ENCODE measurements at regions not wholly inside any gene's neighbourhood (a gene's known extent, or its start where the extent isn't known, plus 50 kb on each side); places are given as distances from the start of the nearest gene placed in this dataset.

- Mint-ChIP-seq H3K4me3 (no peak overlapping the region), H3K27me3 (ENCODE audit: insufficient read depth, low read depth, poor library complexity) (no peaks in the 10 kb centered on the region), H3K36me3 (ENCODE audit: low read depth) (no peaks in the 10 kb centered on the region), H3K4me1 (no peaks in the 10 kb centered on the region), H3K27ac (no peak overlapping the region), H3K9me3 (no peaks in the 10 kb centered on the region)
- Histone ChIP-seq H3K79me2 (replicated peaks; ENCODE audit: insufficient read depth) (no peaks in the 10 kb centered on the region), H4K20me1 (replicated peaks; ENCODE audit: insufficient read depth) (no peaks in the 10 kb centered on the region), H3K9me2 (ENCODE audit: insufficient read depth) (0 out of 2 replicates have a peak, but pooled peaks cover 4% of the 10 kb centered on the region), H3K4me1 (ENCODE audit: insufficient read depth) (no peaks in the 10 kb centered on the region), H2AFZ (no peak overlapping the region), H3K4me3 (no peak overlapping the region), H3K4me2 (no peak overlapping the region), H3F3A (replicated peaks; ENCODE audit: low read depth) (no peaks in the 10 kb centered on the region), H3K27me3 (ENCODE audit: insufficient read depth) (no peaks in the 10 kb centered on the region), H3K27ac (ENCODE audit: low read depth) (no peak overlapping the region), H3K36me3 (ENCODE audit: insufficient read depth) (no peaks in the 10 kb centered on the region)
- DNase-seq (ENCODE audit: low spot score) = no peak
- TF ChIP-seq ZNF462 (CRISPR knock-in tag; IDR thresholded peaks at IDR 0.05) = no peak
- no peak for TF ChIP-seq JUNB (IDR thresholded peaks at IDR 0.05; ENCODE audit: unreplicated experiment)
- TF ChIP-seq ZNF331 (CRISPR knock-in tag; IDR thresholded peaks at IDR 0.05; ENCODE audit: low read depth) = no peak
- ATAC-seq = no peak
Measured at GRCh38 chr18:40423291-40423690, 1531.7 kb upstream of the PIK3C3 start.

- H3K36me3 Mint-ChIP-seq (ENCODE audit: low read depth) = no peaks in the 10 kb centered on the region
- Histone ChIP-seq H3K36me3 (ENCODE audit: insufficient read depth) (no peaks in the 10 kb centered on the region), H3K79me2 (replicated peaks; ENCODE audit: insufficient read depth) (no peaks in the 10 kb centered on the region), H3K27me3 (ENCODE audit: insufficient read depth) (no peaks in the 10 kb centered on the region), H3K4me3 (no peak overlapping the region), H3K27ac (ENCODE audit: low read depth) (no peak overlapping the region), H3F3A (replicated peaks; ENCODE audit: low read depth) (no peaks in the 10 kb centered on the region), H4K20me1 (replicated peaks; ENCODE audit: insufficient read depth) (no peaks in the 10 kb centered on the region), H3K4me2 (no peak overlapping the region), H3K4me1 (ENCODE audit: insufficient read depth) (no peaks in the 10 kb centered on the region), H3K9me2 (ENCODE audit: insufficient read depth) (no peaks in the 10 kb centered on the region), H2AFZ (no peak overlapping the region)
- ATAC-seq = no peak
- DNase-seq (ENCODE audit: low spot score) = no peak
- no peaks in the 10 kb centered on the region for H3K27me3 Mint-ChIP-seq (ENCODE audit: insufficient read depth, low read depth, poor library complexity)
- H3K9me3 Mint-ChIP-seq = no peaks in the 10 kb centered on the region
- no peak overlapping the region for H3K4me3 Mint-ChIP-seq
- H3K27ac Mint-ChIP-seq = no peak overlapping the region
- no peaks in the 10 kb centered on the region for H3K4me1 Mint-ChIP-seq
- TF ChIP-seq JUNB (IDR thresholded peaks at IDR 0.05; ENCODE audit: unreplicated experiment) (no peak), POLR2AphosphoS5 (IDR thresholded peaks at IDR 0.05; ENCODE audit: low read depth) (no peak), STAT1 (IDR thresholded peaks at IDR 0.05; ENCODE audit: unreplicated experiment) (no peak), EZH2 (IDR thresholded peaks at IDR 0.05; ENCODE audit: low read depth, unreplicated experiment) (no peak), ZNF331 (CRISPR knock-in tag; IDR thresholded peaks at IDR 0.05; ENCODE audit: low read depth) (no peak), REST (IDR thresholded peaks at IDR 0.05; ENCODE audit: unreplicated experiment) (no peak), CTCF (conservative IDR thresholded peaks at IDR 0.05; ENCODE audit: low read depth in 2 of 2) (no peak), EZH2phosphoT487 (IDR thresholded peaks at IDR 0.05; ENCODE audit: unreplicated experiment) (no peak)
Measured at GRCh38 chr18:40420675-40421074, 1534.4 kb upstream of the PIK3C3 start.

All from GM23338 (cell line).